Stomach smooth muscle (tissue), 2 donors: ENCODE measurements at regions not wholly inside any gene's neighbourhood (a gene's known extent, or its start where the extent isn't known, plus 50 kb on each side); places are given as distances from the start of the nearest gene placed in this dataset.
"Not testable (repeated sequence)": the region's sequence is repeated elsewhere in the genome, so short reads cannot be mapped to it uniquely, and the experiment has no call there.

Source experiments
- H3K27ac ChIP-seq: one replicate; pipeline ENCODE4 v1.7.0; 2013; ENCODE audit warnings: mild to moderate bottlenecking, low read length, inconsistent platforms
- H3K27me3 ChIP-seq, 2 donors: one replicate each; pipeline ENCODE4 v1.7.0; 2013; ENCODE audit warnings: low read length in 2 of 2; ENCODE audit not compliant: insufficient read depth in 2 of 2, control insufficient read depth in 1 of 2
- H3K36me3 ChIP-seq, 2 donors: one replicate each; pipeline ENCODE4 v1.7.0; 2013; ENCODE audit warnings: low read length in 2 of 2; ENCODE audit not compliant: control insufficient read depth in 2 of 2, insufficient read depth in 2 of 2
- H3K4me1 ChIP-seq: one replicate; pipeline ENCODE4 v1.7.0; 2013; ENCODE audit warnings: low read length; ENCODE audit not compliant: control insufficient read depth, insufficient read depth
- H3K4me3 ChIP-seq, 2 donors: one replicate each; pipeline ENCODE4 v1.7.0; 2013; ENCODE audit warnings: low read length in 2 of 2
- H3K9ac ChIP-seq, 2 donors: one replicate each; pipeline ENCODE4 v1.7.0; 2013; ENCODE audit warnings: low read length in 2 of 2, mild to moderate bottlenecking in 1 of 2
- H3K9me3 ChIP-seq, 2 donors: one replicate each; pipeline ENCODE4 v1.7.0; 2013; ENCODE audit warnings: low read length in 2 of 2; ENCODE audit not compliant: control insufficient read depth in 2 of 2
- donor health status: healthy.
- donor health status: Pancreatic carcinoma.

DNA sequence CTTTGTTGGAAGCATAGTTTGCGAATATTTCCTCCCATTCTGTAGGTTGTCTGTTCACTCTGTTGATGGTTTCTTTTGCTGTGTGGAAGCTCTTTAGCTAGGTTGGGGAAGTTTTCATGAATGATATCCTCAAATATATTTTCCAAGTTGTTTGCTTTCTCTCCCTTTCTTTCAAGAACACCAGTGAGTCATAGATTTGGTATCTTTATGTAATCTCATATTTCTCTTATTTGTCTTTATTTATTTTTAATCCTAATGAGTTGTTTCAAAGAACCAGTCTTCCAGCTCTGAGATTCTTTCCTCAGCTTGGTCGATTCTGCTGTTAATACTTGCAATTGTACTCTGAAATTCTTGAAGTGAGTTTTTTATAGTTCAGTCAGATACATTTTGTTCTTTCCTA, 628.0 kb upstream of the ID4 start:
- Histone ChIP-seq H3K27me3 (no peaks in the 10 kb centered on the region), H3K27ac (no peak overlapping the region), H3K4me1 (no peaks in the 10 kb centered on the region), H3K4me3 (no peak overlapping the region), H3K9me3 (no peaks in the 10 kb centered on the region), H3K9ac (no peak overlapping the region), H3K36me3 (no peaks in the 10 kb centered on the region)

DNA sequence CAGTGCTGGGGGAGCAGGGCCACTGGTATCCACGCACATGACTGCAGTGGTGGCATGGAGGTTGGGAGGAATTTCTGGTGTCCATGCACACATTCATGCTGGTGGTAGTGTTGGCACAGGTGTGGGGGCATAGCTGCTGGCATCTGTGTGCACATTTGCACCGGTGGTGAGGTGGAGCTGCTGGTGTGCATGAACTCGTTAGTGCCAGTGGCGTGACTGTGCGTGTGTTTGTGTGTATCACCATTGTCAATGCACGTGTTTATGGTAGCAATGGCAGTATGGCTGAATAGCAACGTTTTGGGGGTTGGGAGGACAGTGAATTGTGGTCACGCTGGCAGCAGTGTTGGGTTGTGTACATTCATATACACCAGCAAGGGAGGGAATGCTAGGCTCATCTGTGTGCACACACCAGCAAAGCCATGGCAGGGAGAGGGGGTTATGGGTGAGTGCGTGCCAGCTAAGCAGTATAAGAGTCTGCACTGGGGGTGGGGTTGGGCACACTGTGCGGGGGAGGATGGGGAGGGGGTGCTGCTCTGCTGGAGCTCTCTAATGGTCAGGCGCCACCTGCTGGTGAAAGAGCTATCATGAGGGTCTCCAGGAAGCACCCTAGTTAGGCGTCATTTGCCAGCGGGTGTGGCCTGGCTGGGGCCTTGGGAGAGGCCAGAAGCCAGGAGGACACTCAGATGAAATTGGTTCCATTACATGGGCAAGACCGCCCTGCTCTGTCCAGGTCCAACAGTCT, 626.1 kb upstream of the ID4 start:
- no peaks in the 10 kb centered on the region for H3K4me1 ChIP-seq
- no peaks in the 10 kb centered on the region for H3K9me3 ChIP-seq
- no peak overlapping the region for H3K4me3 ChIP-seq
- no peak overlapping the region for H3K9ac ChIP-seq
- H3K27ac ChIP-seq: no peak overlapping the region
- H3K36me3 ChIP-seq: no peaks in the 10 kb centered on the region
- H3K27me3 ChIP-seq: no peaks in the 10 kb centered on the region

DNA sequence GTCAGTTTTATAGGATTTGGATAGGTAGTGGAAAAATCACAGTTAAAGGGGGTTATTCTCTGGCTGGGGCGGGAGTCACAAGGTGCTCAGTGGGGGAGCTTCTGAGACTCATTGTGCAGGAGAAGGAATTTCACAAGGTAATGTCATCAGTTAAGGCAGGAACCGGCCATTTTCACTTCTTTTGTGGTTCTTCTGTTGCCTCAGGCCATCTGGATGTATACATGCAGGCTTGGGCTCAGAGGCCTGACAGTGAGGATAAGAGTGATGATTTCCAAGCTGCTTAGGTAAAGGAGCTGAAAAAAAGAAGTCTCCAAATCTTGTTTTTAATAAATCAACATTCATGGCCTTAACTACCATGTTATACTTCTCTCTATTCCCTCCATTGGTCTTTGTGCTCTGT, 622.9 kb upstream of the ID4 start:
- Histone ChIP-seq H3K27ac (no peak overlapping the region), H3K4me3 (no peak overlapping the region), H3K36me3 (no peaks in the 10 kb centered on the region), H3K27me3 (no peaks in the 10 kb centered on the region), H3K4me1 (no peaks in the 10 kb centered on the region), H3K9ac (no peak overlapping the region), H3K9me3 (no peaks in the 10 kb centered on the region)

DNA sequence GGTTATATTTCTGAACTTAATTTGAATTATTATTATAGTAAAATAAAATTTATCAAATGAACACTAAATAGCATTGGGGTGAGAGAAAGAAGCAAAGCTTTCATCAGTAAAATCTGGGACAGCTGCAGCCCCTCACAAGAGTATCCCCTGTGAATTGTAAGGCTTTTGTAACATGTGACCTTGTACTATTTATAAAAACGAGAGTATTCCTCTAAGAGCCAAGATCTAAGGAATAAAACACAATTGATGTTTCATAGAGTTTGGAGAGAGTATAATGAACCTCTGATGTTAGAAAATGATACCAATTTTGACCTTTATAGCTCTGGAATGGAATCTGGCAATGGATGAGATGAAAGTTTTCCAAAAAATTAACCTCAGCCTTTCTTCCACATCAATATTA, 617.2 kb upstream of the ID4 start:
- no peak overlapping the region for H3K27ac ChIP-seq
- H3K9me3 ChIP-seq: no peaks in the 10 kb centered on the region
- H3K27me3 ChIP-seq: no peaks in the 10 kb centered on the region
- H3K4me3 ChIP-seq: no peak overlapping the region
- no peak overlapping the region for H3K9ac ChIP-seq
- no peaks in the 10 kb centered on the region for H3K36me3 ChIP-seq
- no peaks in the 10 kb centered on the region for H3K4me1 ChIP-seq

DNA sequence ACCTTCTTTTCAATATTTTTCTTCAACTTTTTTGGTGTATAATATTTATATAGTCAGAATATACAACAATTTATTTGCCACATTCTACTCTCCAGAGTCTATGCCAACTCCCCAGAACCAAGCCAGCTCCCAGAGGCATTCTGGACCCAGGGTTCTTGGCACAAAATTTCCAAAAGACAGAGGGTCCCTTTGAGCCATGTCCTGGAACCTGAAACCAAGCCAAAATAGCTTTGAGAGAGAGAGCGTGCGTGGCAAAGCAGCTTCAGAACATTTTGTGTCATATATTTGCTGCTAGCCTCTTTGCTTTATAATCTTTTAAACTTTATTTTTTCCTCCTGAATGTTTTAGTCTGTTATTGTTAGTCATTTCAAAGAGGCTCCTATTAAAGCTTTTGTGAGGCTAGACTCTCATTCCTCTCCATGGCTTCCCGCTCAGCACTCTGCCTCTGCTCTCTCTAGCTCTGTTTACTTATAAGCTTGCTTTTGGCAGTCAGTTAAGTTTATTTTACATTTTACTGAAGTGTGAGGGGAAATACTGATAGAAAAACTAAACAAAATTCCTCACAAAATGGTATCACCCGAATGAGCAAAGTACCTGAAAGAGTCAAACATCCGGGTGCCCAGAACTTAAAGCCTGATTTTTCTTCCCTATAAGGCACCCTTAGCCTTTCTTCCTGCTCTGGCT, 605.1 kb upstream of the ID4 start:
- Histone ChIP-seq H3K9ac (peak overlapping the region in 1 of 2 donors; percentile 7), H3K27me3 (no peaks in the 10 kb centered on the region), H3K27ac (peak overlapping the region; percentile 61), H3K9me3 (no peaks in the 10 kb centered on the region), H3K36me3 (no peaks in the 10 kb centered on the region), H3K4me1 (peaks cover 4% of the 10 kb centered on the region), H3K4me3 (no peak overlapping the region)

DNA sequence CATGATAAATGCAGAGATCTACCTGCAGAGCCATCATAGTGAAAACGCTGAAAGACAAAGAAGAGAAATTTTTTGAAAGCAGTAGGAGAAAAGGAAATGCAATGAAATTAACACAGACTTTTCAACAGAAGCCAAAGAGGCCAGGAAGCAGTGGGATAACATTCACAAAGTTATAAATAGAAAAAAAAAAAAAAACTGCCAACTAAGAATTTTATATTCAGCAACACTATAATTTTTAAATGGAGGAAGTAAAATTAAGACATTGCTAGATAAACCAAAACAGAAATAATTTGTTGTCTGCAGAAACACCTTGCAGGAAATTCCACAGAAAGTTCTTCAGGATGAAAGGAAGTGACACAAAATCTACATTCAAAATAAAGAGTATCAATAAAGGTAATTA, 591.5 kb upstream of the ID4 start:
- no peaks in the 10 kb centered on the region for H3K27me3 ChIP-seq
- H3K36me3 ChIP-seq: no peaks in the 10 kb centered on the region
- H3K9me3 ChIP-seq: no peaks in the 10 kb centered on the region
- H3K27ac ChIP-seq: no peak overlapping the region
- no peaks in the 10 kb centered on the region for H3K4me1 ChIP-seq
- H3K9ac ChIP-seq: no peak overlapping the region
- H3K4me3 ChIP-seq: no peak overlapping the region

DNA sequence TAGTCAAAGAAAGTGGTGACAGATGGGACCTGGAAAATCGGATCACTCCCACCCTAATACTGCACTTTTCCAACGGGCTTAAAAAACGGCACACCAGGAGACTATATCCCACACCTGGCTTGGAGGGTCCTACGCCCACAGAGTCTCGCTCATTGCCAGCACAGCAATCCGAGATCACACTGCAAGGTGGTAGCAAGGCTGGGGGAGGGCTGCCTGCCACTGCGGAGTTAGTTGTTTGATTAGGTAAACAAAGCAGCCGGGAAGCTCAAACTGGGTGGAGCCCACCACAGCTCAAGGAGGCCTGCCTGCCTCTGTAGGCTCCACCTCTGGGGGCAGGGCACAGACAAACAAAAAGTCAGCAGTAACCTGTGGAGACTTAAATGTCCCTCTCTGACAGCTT, 590.0 kb upstream of the ID4 start:
- H3K4me3 ChIP-seq, H3K9ac ChIP-seq, H3K27me3 ChIP-seq, H3K27ac ChIP-seq, H3K9me3 ChIP-seq, H3K36me3 ChIP-seq, H3K4me1 ChIP-seq: not testable (repeated sequence)

DNA sequence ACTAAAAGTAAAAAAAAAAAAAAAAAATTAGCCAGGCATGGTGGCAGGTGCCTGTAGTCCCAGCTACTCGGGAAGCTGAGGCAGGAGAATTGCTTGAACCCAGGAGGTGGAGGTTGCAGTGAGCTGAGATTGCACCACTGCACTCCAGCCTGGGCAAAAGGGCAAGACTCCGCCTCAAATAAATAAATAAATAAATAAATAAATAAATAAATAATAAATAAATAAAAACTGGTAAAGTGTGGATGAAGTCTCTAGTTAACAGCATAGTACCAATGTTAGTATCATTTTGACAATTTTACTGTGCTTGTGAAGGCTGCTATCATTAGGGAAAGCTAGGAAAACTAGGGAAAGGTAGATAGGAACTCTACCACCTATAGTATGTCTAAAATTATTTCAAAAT, 581.0 kb upstream of the ID4 start:
- not testable (repeated sequence) for H3K4me3 ChIP-seq, H3K9me3 ChIP-seq, H3K27ac ChIP-seq, H3K36me3 ChIP-seq, H3K9ac ChIP-seq, H3K4me1 ChIP-seq, H3K27me3 ChIP-seq

DNA sequence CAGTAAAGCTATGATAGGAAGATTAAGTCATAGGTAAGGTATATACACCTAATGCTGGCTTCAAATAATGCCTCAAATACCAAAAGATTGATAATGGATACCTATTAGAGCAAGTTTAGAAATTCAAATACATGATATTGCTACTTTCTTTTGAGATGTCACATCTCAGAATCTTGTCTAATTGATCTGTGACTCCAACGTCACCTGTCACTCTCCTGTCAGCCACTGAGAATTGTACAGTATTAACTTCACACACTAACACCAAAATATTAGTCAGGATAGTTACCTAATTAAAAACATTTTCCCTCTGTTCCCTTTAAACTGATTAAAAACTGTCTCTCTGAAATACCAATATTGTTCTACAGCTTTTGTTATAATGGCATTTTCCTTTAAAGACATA, 575.5 kb upstream of the ID4 start:
- no peak overlapping the region for H3K27ac ChIP-seq
- H3K27me3 ChIP-seq: no peaks in the 10 kb centered on the region
- no peaks in the 10 kb centered on the region for H3K36me3 ChIP-seq
- no peak overlapping the region for H3K4me3 ChIP-seq
- no peaks in the 10 kb centered on the region for H3K4me1 ChIP-seq
- no peak overlapping the region for H3K9ac ChIP-seq
- no peaks in the 10 kb centered on the region for H3K9me3 ChIP-seq

DNA sequence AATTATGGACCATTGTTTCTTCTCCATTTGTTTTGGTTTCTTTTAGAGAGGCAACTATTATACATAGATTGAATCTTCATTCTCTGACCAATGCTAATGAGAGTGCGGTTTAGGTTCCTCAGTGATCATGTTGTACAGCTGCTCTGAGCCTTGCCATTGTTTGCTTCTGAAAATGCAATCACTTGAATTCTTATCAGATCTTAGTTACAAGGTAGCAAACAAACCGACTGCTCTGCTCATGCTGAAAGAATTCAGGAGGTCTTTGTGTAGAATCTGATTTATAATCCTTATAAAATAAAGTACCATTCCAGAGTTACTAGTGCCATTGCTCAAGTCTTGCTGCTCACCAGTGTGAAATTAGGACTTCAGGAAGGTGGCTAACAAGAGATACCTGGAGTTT, 569.1 kb upstream of the ID4 start:
- no peaks in the 10 kb centered on the region for H3K27me3 ChIP-seq

DNA sequence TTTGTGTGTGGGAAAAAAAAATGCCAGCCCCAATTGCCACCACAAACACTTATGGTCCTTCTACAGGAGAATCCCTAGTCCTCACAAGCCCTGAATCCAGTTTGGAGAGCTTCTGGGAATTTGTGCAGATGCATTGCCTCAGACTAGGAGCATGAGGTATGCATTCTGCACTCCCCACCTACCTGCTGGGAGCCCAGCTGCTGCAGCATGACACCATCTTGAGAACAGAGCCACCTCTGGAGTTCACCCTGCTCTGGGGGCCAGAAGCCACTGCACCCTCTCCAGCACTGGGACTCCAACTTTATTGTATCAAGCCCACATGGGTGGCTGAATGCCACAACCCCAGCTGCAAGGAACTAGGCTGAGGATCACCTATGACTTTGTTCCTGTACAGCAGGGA, 568.5 kb upstream of the ID4 start:
- no peaks in the 10 kb centered on the region for H3K27me3 ChIP-seq
- no peaks in the 10 kb centered on the region for H3K4me1 ChIP-seq
- no peak overlapping the region for H3K27ac ChIP-seq
- H3K4me3 ChIP-seq: no peak overlapping the region
- H3K36me3 ChIP-seq: no peaks in the 10 kb centered on the region
- H3K9ac ChIP-seq: no peak overlapping the region
- peaks cover 0 to 3% of the 10 kb centered on the region in 2 donors for H3K9me3 ChIP-seq

More for the DNA sequence above, 569.1 kb upstream of the ID4 start:
- H3K9me3 ChIP-seq: peaks cover 0 to 3% of the 10 kb centered on the region in 2 donors
- no peak overlapping the region for H3K4me3 ChIP-seq
- no peaks in the 10 kb centered on the region for H3K4me1 ChIP-seq
- no peaks in the 10 kb centered on the region for H3K36me3 ChIP-seq
- no peak overlapping the region for H3K27ac ChIP-seq
- H3K9ac ChIP-seq: no peak overlapping the region
